ENCODE measurements at regions not wholly inside any gene's neighbourhood (a gene's known extent, or its start where the extent isn't known, plus 50 kb on each side); places are given as distances from the start of the nearest gene placed in this dataset.
"Not testable (repeated sequence)": the region's sequence is repeated elsewhere in the genome, so short reads cannot be mapped to it uniquely, and the experiment has no call there.

DNA sequence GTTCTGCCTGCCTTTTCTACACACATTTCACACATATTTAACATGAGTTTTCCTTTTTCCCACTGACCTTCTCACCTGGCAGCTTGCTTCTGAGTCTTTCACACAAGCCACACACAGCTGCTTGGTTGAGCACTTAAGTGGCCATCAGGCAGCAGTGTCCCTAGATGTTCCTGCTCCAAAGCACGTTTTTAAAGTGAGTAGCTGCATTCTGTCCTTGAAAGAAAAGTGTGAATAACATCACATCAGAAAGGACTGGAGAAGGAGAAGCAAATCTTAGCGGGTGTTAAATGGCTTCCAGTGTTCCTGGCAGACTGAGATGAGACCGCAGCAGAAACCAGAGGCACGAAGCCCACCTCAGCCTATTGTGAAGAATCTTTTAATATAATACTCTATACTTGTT, 209.2 kb upstream of the IRX4 start:
- Histone ChIP-seq H3K27me3 (ENCODE audit: control insufficient read depth in 2 of 2, insufficient read depth in 1 of 2, low read length in 1 of 2) (no peaks in the 10 kb centered on the region), H3K4me3 (ENCODE audit: low read length in 2 of 2) (no peak overlapping the region), H3K9me3 (ENCODE audit: control insufficient read depth in 2 of 2, insufficient read depth in 1 of 2, low read length in 1 of 2) (no peaks in the 10 kb centered on the region), H3K4me1 (ENCODE audit: control insufficient read depth in 2 of 2, insufficient read depth in 2 of 2, low read length in 2 of 2) (no peaks in the 10 kb centered on the region), H3K36me3 (ENCODE audit: control insufficient read depth in 2 of 2, insufficient read depth in 2 of 2, low read length in 1 of 2) (no peaks in the 10 kb centered on the region), H3K27ac (ENCODE audit: low read depth in 1 of 2, low read length in 1 of 2) (no peak overlapping the region)
- WGBS = 75% methylated on average over 4 of the region's 4 CpGs
- DNase-seq (ENCODE audit: low read depth in 6 of 9, low spot score in 9 of 9) = no peak

DNA sequence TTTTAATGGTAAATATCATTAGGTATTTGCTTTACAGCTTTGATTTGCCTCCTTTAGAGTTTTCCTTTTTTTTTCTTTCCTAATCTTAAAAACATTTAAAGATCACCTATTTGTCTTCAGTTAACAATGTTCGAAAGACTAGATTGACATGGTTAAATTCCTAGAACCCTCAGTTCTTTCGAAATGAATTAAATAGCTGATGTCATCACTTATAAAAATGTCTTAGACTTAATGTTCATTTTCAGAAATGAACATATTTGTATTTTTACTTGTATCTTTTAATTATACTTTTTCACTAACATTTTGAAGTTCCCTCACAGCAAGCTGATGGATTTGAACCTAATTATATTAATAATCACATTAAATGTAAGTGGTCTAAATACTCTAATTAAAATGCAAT, 205.3 kb upstream of the IRX4 start:
- Histone ChIP-seq H3K4me3 (ENCODE audit: low read length in 2 of 2) (no peak overlapping the region), H3K27me3 (ENCODE audit: control insufficient read depth in 2 of 2, insufficient read depth in 1 of 2, low read length in 1 of 2) (no peaks in the 10 kb centered on the region), H3K9me3 (ENCODE audit: control insufficient read depth in 2 of 2, insufficient read depth in 1 of 2, low read length in 1 of 2) (no peaks in the 10 kb centered on the region), H3K27ac (ENCODE audit: low read depth in 1 of 2, low read length in 1 of 2) (no peak overlapping the region), H3K4me1 (ENCODE audit: control insufficient read depth in 2 of 2, insufficient read depth in 2 of 2, low read length in 2 of 2) (no peaks in the 10 kb centered on the region), H3K36me3 (ENCODE audit: control insufficient read depth in 2 of 2, insufficient read depth in 2 of 2, low read length in 1 of 2) (no peaks in the 10 kb centered on the region)
- DNase-seq (ENCODE audit: low read depth in 6 of 9, low spot score in 9 of 9) = no peak
- 91% methylated on average over 2 of the region's 2 CpGs for WGBS

DNA sequence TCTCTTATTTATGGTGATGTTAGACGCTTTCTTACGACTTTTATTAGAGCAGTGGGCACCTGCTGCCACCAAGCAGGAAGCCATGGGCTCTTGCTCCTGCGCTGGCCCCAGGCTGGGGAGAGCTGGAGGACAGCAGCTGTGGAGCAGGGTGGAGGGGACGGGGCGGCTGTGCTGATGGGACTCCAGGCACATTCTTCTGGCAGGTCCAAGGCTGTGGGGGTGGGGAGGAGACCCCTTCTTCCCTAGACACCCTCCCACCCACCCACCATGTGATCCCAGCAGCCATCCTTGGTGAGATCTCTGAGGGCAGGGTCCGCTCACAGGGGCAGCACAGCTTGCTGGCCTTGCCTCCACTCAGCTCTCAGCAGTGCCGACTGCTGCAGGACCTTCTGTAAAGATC, 192.6 kb upstream of the IRX4 start:
- Histone ChIP-seq H3K4me1 (ENCODE audit: control insufficient read depth in 2 of 2, insufficient read depth in 2 of 2, low read length in 2 of 2) (no peaks in the 10 kb centered on the region), H3K4me3 (ENCODE audit: low read length in 2 of 2) (no peak overlapping the region), H3K27ac (ENCODE audit: low read depth in 1 of 2, low read length in 1 of 2) (no peak overlapping the region), H3K36me3 (ENCODE audit: control insufficient read depth in 2 of 2, insufficient read depth in 2 of 2, low read length in 1 of 2) (no peaks in the 10 kb centered on the region), H3K9me3 (ENCODE audit: control insufficient read depth in 2 of 2, insufficient read depth in 1 of 2, low read length in 1 of 2) (no peaks in the 10 kb centered on the region), H3K27me3 (ENCODE audit: control insufficient read depth in 2 of 2, insufficient read depth in 1 of 2, low read length in 1 of 2) (no peaks in the 10 kb centered on the region)
- 91% methylated on average over 7 of the region's 7 CpGs for WGBS
- DNase-seq (ENCODE audit: low read depth in 6 of 9, low spot score in 9 of 9) = no peak

DNA sequence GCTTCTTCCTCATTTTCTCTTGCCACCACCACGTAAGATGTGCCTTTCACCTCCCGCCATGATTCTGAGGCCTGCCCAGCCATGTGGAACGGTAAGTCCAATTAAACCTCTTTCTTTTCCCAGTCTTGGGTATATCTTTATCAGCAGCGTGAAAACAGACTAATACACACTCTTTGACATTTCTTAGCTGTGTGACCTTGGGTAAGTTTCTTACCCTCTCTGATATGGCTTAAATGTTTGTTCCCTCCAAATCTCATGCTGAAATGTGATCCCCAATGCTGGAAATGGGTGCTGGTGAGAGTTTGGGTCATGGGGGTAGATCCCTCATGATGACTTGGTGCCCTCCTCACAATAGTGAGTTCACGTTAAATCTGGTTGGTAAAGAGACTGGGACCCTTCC, 188.8 kb upstream of the IRX4 start:
- H3K4me1 ChIP-seq (ENCODE audit: control insufficient read depth in 2 of 2, insufficient read depth in 2 of 2, low read length in 2 of 2) = no peaks in the 10 kb centered on the region
- no peak overlapping the region for H3K4me3 ChIP-seq (ENCODE audit: low read length in 2 of 2)
- DNase-seq (ENCODE audit: low read depth in 6 of 9, low spot score in 9 of 9) = no peak
- no peak overlapping the region for H3K27ac ChIP-seq (ENCODE audit: low read depth in 1 of 2, low read length in 1 of 2)
- no peaks in the 10 kb centered on the region for H3K27me3 ChIP-seq (ENCODE audit: control insufficient read depth in 2 of 2, insufficient read depth in 1 of 2, low read length in 1 of 2)
- no peaks in the 10 kb centered on the region for H3K9me3 ChIP-seq (ENCODE audit: control insufficient read depth in 2 of 2, insufficient read depth in 1 of 2, low read length in 1 of 2)
- no peaks in the 10 kb centered on the region for H3K36me3 ChIP-seq (ENCODE audit: control insufficient read depth in 2 of 2, insufficient read depth in 2 of 2, low read length in 1 of 2)
- 96% methylated on average over 5 of the region's 5 CpGs for WGBS

DNA sequence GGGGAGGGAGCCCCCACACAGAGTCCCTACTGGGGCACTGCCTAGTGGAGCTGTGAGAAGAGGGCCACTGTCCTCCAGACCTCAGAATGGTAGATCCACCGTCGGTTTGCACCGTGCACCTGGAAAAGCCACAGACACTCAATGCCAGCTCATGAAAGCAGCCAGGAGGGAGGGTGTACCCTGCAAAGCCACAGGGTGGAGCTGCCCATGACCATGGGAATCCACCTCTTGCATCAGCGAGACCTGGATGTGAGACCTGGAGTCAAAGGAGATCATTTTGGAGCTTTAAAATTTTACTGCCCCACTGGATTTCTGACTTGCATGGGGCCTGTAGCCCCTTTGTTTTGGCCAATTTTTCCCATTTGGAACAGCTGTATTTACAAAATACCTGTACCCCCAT, 188.1 kb upstream of the IRX4 start:
- not testable (repeated sequence) for H3K4me3 ChIP-seq (ENCODE audit: low read length in 2 of 2); H3K27me3 ChIP-seq (ENCODE audit: control insufficient read depth in 2 of 2, insufficient read depth in 1 of 2, low read length in 1 of 2); DNase-seq (ENCODE audit: low read depth in 6 of 9, low spot score in 9 of 9); H3K4me1 ChIP-seq (ENCODE audit: control insufficient read depth in 2 of 2, insufficient read depth in 2 of 2, low read length in 2 of 2); H3K36me3 ChIP-seq (ENCODE audit: control insufficient read depth in 2 of 2, insufficient read depth in 2 of 2, low read length in 1 of 2); H3K27ac ChIP-seq (ENCODE audit: low read depth in 1 of 2, low read length in 1 of 2); H3K9me3 ChIP-seq (ENCODE audit: control insufficient read depth in 2 of 2, insufficient read depth in 1 of 2, low read length in 1 of 2)
- WGBS = 95% methylated on average over 4 of the region's 4 CpGs

DNA sequence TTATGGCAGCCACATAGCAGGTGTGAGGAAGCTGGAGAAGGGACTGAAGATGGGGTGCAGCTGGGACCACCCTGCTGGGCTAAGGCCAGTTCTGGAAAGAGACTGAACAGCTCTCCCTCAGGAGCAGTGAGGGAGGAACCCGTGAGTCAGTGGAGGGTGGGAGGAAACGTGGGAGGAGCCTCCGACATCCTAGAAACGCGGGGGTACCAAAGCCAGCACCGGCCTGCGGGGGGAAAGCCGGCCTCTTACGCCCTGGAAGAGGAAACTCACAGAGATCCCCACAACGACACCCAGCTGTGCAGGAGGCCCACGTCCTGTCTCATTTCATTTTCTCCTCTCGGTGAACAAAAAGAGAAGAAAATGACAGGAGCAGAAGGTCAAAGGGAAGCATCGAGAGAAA, 185.8 kb upstream of the IRX4 start:
- H3K4me3 ChIP-seq (ENCODE audit: low read length in 2 of 2) = no peak overlapping the region
- no peak for DNase-seq (ENCODE audit: low read depth in 6 of 9, low spot score in 9 of 9)
- WGBS = 56% methylated on average over 13 of the region's 13 CpGs
- H3K36me3 ChIP-seq (ENCODE audit: control insufficient read depth in 2 of 2, insufficient read depth in 2 of 2, low read length in 1 of 2) = no peaks in the 10 kb centered on the region
- no peaks in the 10 kb centered on the region for H3K27me3 ChIP-seq (ENCODE audit: control insufficient read depth in 2 of 2, insufficient read depth in 1 of 2, low read length in 1 of 2)
- no peaks in the 10 kb centered on the region for H3K9me3 ChIP-seq (ENCODE audit: control insufficient read depth in 2 of 2, insufficient read depth in 1 of 2, low read length in 1 of 2)
- no peak overlapping the region for H3K27ac ChIP-seq (ENCODE audit: low read depth in 1 of 2, low read length in 1 of 2)
- no peaks in the 10 kb centered on the region for H3K4me1 ChIP-seq (ENCODE audit: control insufficient read depth in 2 of 2, insufficient read depth in 2 of 2, low read length in 2 of 2)

DNA sequence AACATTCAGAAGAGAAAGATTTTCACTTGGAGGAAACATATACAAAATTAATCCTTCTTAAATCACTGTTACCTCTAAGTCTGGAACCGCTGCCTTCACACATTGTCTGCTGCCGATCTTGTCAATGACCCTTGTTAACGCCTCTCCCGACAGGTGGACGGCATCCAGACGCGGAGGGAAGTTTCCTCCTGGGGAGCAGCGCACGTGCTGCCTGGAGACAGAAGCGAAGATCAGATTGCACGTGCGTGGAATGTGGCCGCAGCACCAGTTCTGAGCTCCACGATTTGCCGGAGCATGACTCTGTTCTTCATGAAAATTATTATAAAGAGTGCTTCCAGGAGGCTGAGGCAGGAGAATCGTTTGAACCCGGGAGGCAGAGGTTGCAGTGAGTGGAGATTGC, 183.6 kb upstream of the IRX4 start:
- WGBS = 79% methylated on average over 17 of the region's 17 CpGs
- Histone ChIP-seq H3K36me3 (ENCODE audit: control insufficient read depth in 2 of 2, insufficient read depth in 2 of 2, low read length in 1 of 2) (no peaks in the 10 kb centered on the region), H3K9me3 (ENCODE audit: control insufficient read depth in 2 of 2, insufficient read depth in 1 of 2, low read length in 1 of 2) (no peaks in the 10 kb centered on the region), H3K27ac (ENCODE audit: low read depth in 1 of 2, low read length in 1 of 2) (no peak overlapping the region), H3K4me3 (ENCODE audit: low read length in 2 of 2) (no peak overlapping the region), H3K4me1 (ENCODE audit: control insufficient read depth in 2 of 2, insufficient read depth in 2 of 2, low read length in 2 of 2) (no peaks in the 10 kb centered on the region), H3K27me3 (ENCODE audit: control insufficient read depth in 2 of 2, insufficient read depth in 1 of 2, low read length in 1 of 2) (no peaks in the 10 kb centered on the region)
- DNase-seq (ENCODE audit: low read depth in 6 of 9, low spot score in 9 of 9) = no peak

DNA sequence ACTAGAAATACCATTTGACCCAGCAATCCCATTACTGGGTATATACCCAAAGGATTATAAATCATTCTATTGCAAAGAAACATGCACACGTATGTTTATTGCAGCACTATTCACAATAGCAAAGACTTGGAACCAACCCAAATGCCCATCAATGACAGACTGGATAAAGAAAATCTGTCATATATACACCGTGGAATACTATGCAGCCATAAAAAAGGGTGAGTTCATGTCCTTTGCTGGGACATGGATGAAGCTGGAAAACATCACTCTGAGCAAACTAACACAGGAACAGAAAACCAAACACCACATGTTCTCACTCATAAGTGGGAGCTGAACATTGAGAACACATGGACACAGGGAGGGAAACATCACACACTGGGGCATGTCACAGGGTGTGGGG, 180.7 kb upstream of the IRX4 start:
- not testable (repeated sequence) for H3K9me3 ChIP-seq (ENCODE audit: control insufficient read depth in 2 of 2, insufficient read depth in 1 of 2, low read length in 1 of 2); H3K27me3 ChIP-seq (ENCODE audit: control insufficient read depth in 2 of 2, insufficient read depth in 1 of 2, low read length in 1 of 2); H3K4me3 ChIP-seq (ENCODE audit: low read length in 2 of 2); H3K27ac ChIP-seq (ENCODE audit: low read depth in 1 of 2, low read length in 1 of 2); H3K36me3 ChIP-seq (ENCODE audit: control insufficient read depth in 2 of 2, insufficient read depth in 2 of 2, low read length in 1 of 2); H3K4me1 ChIP-seq (ENCODE audit: control insufficient read depth in 2 of 2, insufficient read depth in 2 of 2, low read length in 2 of 2); DNase-seq (ENCODE audit: low read depth in 6 of 9, low spot score in 9 of 9)
- WGBS = 92% methylated on average over 2 of the region's 2 CpGs

DNA sequence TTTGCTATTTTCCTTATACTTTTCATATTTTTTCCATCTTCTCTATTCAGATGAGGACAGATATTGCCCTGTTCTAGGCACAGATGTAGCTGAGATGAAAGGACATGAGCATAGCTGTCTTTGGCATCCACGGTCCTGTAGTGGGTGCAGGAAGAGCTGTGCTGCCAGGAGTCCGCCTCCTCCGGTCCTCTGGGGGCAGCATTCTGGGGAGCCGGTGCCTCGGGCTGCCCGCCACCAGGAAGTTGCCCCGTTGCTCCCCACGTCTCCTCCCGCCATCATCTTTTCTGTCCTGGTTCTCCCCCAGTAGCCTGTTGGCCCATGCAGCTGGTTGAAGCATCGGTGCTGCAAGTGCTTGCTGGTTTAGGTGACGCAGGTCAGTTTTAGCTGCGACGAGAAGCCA, 170.0 kb upstream of the IRX4 start:
- no peaks in the 10 kb centered on the region for H3K9me3 ChIP-seq (ENCODE audit: control insufficient read depth in 2 of 2, insufficient read depth in 1 of 2, low read length in 1 of 2)
- H3K27ac ChIP-seq (ENCODE audit: low read depth in 1 of 2, low read length in 1 of 2) = no peak overlapping the region
- H3K36me3 ChIP-seq (ENCODE audit: control insufficient read depth in 2 of 2, insufficient read depth in 2 of 2, low read length in 1 of 2) = no peaks in the 10 kb centered on the region
- no peak overlapping the region for H3K4me3 ChIP-seq (ENCODE audit: low read length in 2 of 2)
- H3K27me3 ChIP-seq (ENCODE audit: control insufficient read depth in 2 of 2, insufficient read depth in 1 of 2, low read length in 1 of 2) = peaks cover 0 to 2% of the 10 kb centered on the region in 2 donors
- 88% methylated on average over 13 of the region's 13 CpGs for WGBS
- DNase-seq (ENCODE audit: low read depth in 6 of 9, low spot score in 9 of 9) = no peak
- no peaks in the 10 kb centered on the region for H3K4me1 ChIP-seq (ENCODE audit: control insufficient read depth in 2 of 2, insufficient read depth in 2 of 2, low read length in 2 of 2)

DNA sequence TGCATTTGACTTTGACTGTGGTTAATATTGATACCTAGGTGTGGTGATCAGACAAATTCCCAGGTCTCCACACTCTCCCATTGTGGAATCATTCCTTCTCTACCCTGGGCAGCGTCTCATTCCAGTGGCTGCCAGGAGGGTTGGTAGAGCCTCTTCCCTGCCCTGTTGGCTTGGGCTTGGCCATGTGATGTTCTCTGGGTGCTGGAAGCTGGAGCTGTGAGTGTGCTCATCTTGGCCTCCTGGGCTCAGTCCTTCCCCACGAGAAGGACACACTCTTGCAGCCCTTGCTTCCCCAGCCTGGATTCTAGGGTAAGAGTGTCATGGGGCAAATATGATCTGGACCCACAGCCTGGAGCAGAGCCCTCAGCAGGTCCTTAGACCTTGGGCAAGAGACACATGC, 167.2 kb upstream of the IRX4 start:
- peaks cover 0 to 2% of the 10 kb centered on the region in 2 donors for H3K27me3 ChIP-seq (ENCODE audit: control insufficient read depth in 2 of 2, insufficient read depth in 1 of 2, low read length in 1 of 2)
- H3K4me3 ChIP-seq (ENCODE audit: low read length in 2 of 2) = no peak overlapping the region
- no peak overlapping the region for H3K27ac ChIP-seq (ENCODE audit: low read depth in 1 of 2, low read length in 1 of 2)
- no peaks in the 10 kb centered on the region for H3K9me3 ChIP-seq (ENCODE audit: control insufficient read depth in 2 of 2, insufficient read depth in 1 of 2, low read length in 1 of 2)
- 69% methylated on average over 2 of the region's 2 CpGs for WGBS
- DNase-seq (ENCODE audit: low read depth in 6 of 9, low spot score in 9 of 9) = no peak
- no peaks in the 10 kb centered on the region for H3K4me1 ChIP-seq (ENCODE audit: control insufficient read depth in 2 of 2, insufficient read depth in 2 of 2, low read length in 2 of 2)
- H3K36me3 ChIP-seq (ENCODE audit: control insufficient read depth in 2 of 2, insufficient read depth in 2 of 2, low read length in 1 of 2) = no peaks in the 10 kb centered on the region

All from thymus (tissue), 11 donors.